ENCODE measurements at regions not wholly inside any gene's neighbourhood (a gene's known extent, or its start where the extent isn't known, plus 50 kb on each side); places are given as distances from the start of the nearest gene placed in this dataset.

- DNase-seq (ENCODE audit: low spot score) (no peak), ATAC-seq (no peak)
- intact Hi-C loops (cut with DNase I), result no loop called here
These were observed 133.0 kb upstream of the PLCB4 start for GRCh38 chr20:8935878-8936277.

- ATAC-seq, result no peak
- DNase-seq (ENCODE audit: low spot score), result no peak
- intact Hi-C loops (cut with DNase I), result no loop called here
These were observed 130.4 kb upstream of the PLCB4 start for GRCh38 chr20:8938532-8938931.

- DNase-seq (ENCODE audit: low spot score) (no peak), ATAC-seq (no peak)
- intact Hi-C loops (cut with DNase I), result no loop called here
These were observed 128.6 kb upstream of the PLCB4 start for GRCh38 chr20:8940326-8940725.

GRCh38 chr20:8943631-8944030 lies 125.3 kb upstream of the PLCB4 start:
- intact Hi-C loops (cut with DNase I), result no loop called here

GRCh38 chr20:8946036-8946940 lies 122.6 kb upstream of the PLCB4 start:
- intact Hi-C loops (cut with DNase I), result no loop called here
- DNase-seq (ENCODE audit: low spot score), result no peak
- ATAC-seq, result peak; percentile 84

More at GRCh38 chr20:8943631-8944030, 125.3 kb upstream of the PLCB4 start:
- DNase-seq (ENCODE audit: low spot score), result no peak
- peak; percentile 18 for ATAC-seq

GRCh38 chr20:8948442-8949020 lies 120.4 kb upstream of the PLCB4 start:
- ATAC-seq, result no peak
- DNase-seq (ENCODE audit: low spot score), result no peak
- intact Hi-C loops (cut with DNase I), result no loop called here

- ATAC-seq (no peak), DNase-seq (ENCODE audit: low spot score) (no peak)
- intact Hi-C loops (cut with DNase I), result no loop called here
These were observed 117.7 kb upstream of the PLCB4 start for GRCh38 chr20:8951164-8951563.

- no peak for DNase-seq (ENCODE audit: low spot score)
- no peak for ATAC-seq
- intact Hi-C loops (cut with DNase I), result no loop called here
These were observed 116.2 kb upstream of the PLCB4 start for GRCh38 chr20:8952721-8953120.

GRCh38 chr20:8953300-8953699 lies 115.6 kb upstream of the PLCB4 start:
- ATAC-seq (no peak), DNase-seq (ENCODE audit: low spot score) (no peak)
- intact Hi-C loops (cut with DNase I), result no loop called here

- DNase-seq (ENCODE audit: low spot score), result no peak
- intact Hi-C loops (cut with DNase I), result no loop called here
These were observed 108.6 kb upstream of the PLCB4 start for GRCh38 chr20:8960241-8960640.

GRCh38 chr20:8963330-8963729 lies 105.6 kb upstream of the PLCB4 start:
- intact Hi-C loops (cut with DNase I), result no loop called here
- DNase-seq (ENCODE audit: low spot score), result no peak

More at GRCh38 chr20:8960241-8960640, 108.6 kb upstream of the PLCB4 start:
- ATAC-seq, result no peak

GRCh38 chr20:8964959-8965562 lies 103.8 kb upstream of the PLCB4 start:
- intact Hi-C loops (cut with DNase I), result no loop called here
- no peak for DNase-seq (ENCODE audit: low spot score)
- ATAC-seq, result no peak

More at GRCh38 chr20:8963330-8963729, 105.6 kb upstream of the PLCB4 start:
- ATAC-seq, result no peak

GRCh38 chr20:8967641-8968245 lies 101.1 kb upstream of the PLCB4 start:
- intact Hi-C loops (cut with DNase I), result no loop called here

GRCh38 chr20:8969146-8969583 lies 99.7 kb upstream of the PLCB4 start:
- no peak for ATAC-seq
- intact Hi-C loops (cut with DNase I), result no loop called here

More at GRCh38 chr20:8967641-8968245, 101.1 kb upstream of the PLCB4 start:
- ATAC-seq (no peak), DNase-seq (ENCODE audit: low spot score) (no peak)

GRCh38 chr20:8971669-8972316 lies 97.1 kb upstream of the PLCB4 start:
- intact Hi-C loops (cut with DNase I), result no loop called here
- ATAC-seq, result no peak
- no peak for DNase-seq (ENCODE audit: low spot score)

More at GRCh38 chr20:8969146-8969583, 99.7 kb upstream of the PLCB4 start:
- DNase-seq (ENCODE audit: low spot score), result no peak

- DNase-seq (ENCODE audit: low spot score), result no peak
- ATAC-seq, result no peak
- intact Hi-C loops (cut with DNase I), result no loop called here
These were observed 95.8 kb upstream of the PLCB4 start for GRCh38 chr20:8972963-8973705.

GRCh38 chr20:8974009-8974708 lies 94.7 kb upstream of the PLCB4 start:
- intact Hi-C loops (cut with DNase I), result no loop called here
- no peak for DNase-seq (ENCODE audit: low spot score)
- ATAC-seq, result no peak

- intact Hi-C loops (cut with DNase I), result no loop called here
- ATAC-seq, result no peak
- no peak for DNase-seq (ENCODE audit: low spot score)
These were observed 87.4 kb upstream of the PLCB4 start for GRCh38 chr20:8981482-8981881.
